ENCODE measurements at regions not wholly inside any gene's neighbourhood (a gene's known extent, or its start where the extent isn't known, plus 50 kb on each side); places are given as distances from the start of the nearest gene placed in this dataset.

GRCh38 chr13:107242138-107242537 lies 674.2 kb upstream of the ARGLU1 start:
- H3K9me3 ChIP-seq: no peaks in the 10 kb centered on the region
- no peak for DNase-seq
- no peaks in the 10 kb centered on the region for H3K4me1 ChIP-seq
- H3K27me3 ChIP-seq: no peaks in the 10 kb centered on the region
- TF ChIP-seq POLR2AphosphoS5 (IDR thresholded peaks at IDR 0.05) (no peak), CTCF (IDR thresholded peaks at IDR 0.05) (no peak), EP300 (IDR thresholded peaks at IDR 0.05) (no peak)
- no peak overlapping the region for H3K27ac ChIP-seq
- H3K4me3 ChIP-seq: no peak overlapping the region
- no peaks in the 10 kb centered on the region for H3K36me3 ChIP-seq
- intact Hi-C loops (cut with DNase I; ENCODE audit: low total_unique reads): no loop called here
- WGBS, 5 donors: 69 to 86% (median 75%) methylated on average over 6 of the region's 6 CpGs

- no peaks in the 10 kb centered on the region for H3K36me3 ChIP-seq
- H3K4me3 ChIP-seq: no peak overlapping the region
- no peak for TF ChIP-seq CTCF (IDR thresholded peaks at IDR 0.05)
- no peak for TF ChIP-seq EP300 (IDR thresholded peaks at IDR 0.05)
- no peak for TF ChIP-seq POLR2A (IDR thresholded peaks at IDR 0.05)
- TF ChIP-seq POLR2AphosphoS5 (IDR thresholded peaks at IDR 0.05): no peak
- intact Hi-C loops (cut with DNase I; ENCODE audit: low total_unique reads): no loop called here
- H3K9me3 ChIP-seq: no peaks in the 10 kb centered on the region
- 76 to 90% (median 90%) methylated on average over 7 of the region's 7 CpGs for WGBS, 5 donors
- no peak overlapping the region for H3K27ac ChIP-seq
- H3K27me3 ChIP-seq: no peaks in the 10 kb centered on the region
- no peak for DNase-seq
- H3K4me1 ChIP-seq: no peaks in the 10 kb centered on the region
Measured at GRCh38 chr13:107241381-107241780, 673.4 kb upstream of the ARGLU1 start.

GRCh38 chr13:107239213-107239612 lies 671.3 kb upstream of the ARGLU1 start:
- Histone ChIP-seq H3K4me1 (no peaks in the 10 kb centered on the region), H3K27me3 (peaks cover 0 to 6% (median 0%) of the 10 kb centered on the region in 3 donors), H3K27ac (no peak overlapping the region), H3K36me3 (no peaks in the 10 kb centered on the region), H3K4me3 (no peak overlapping the region), H3K9me3 (no peaks in the 10 kb centered on the region)
- no peak for DNase-seq
- WGBS, 5 donors: 77 to 93% (median 88%) methylated on average over 8 of the region's 8 CpGs
- TF ChIP-seq EP300 (IDR thresholded peaks at IDR 0.05) (no peak), POLR2A (IDR thresholded peaks at IDR 0.05) (no peak), POLR2AphosphoS5 (IDR thresholded peaks at IDR 0.05) (no peak), CTCF (IDR thresholded peaks at IDR 0.05) (no peak)
- intact Hi-C loops (cut with DNase I; ENCODE audit: low total_unique reads): no loop called here

GRCh38 chr13:107238262-107238981 lies 670.5 kb upstream of the ARGLU1 start:
- Histone ChIP-seq H3K36me3 (no peaks in the 10 kb centered on the region), H3K4me1 (no peaks in the 10 kb centered on the region), H3K4me3 (no peak overlapping the region), H3K9me3 (no peaks in the 10 kb centered on the region), H3K27me3 (peaks cover 0 to 6% (median 0%) of the 10 kb centered on the region in 3 donors), H3K27ac (no peak overlapping the region)
- DNase-seq: no peak
- intact Hi-C loops (cut with DNase I; ENCODE audit: low total_unique reads): no loop called here
- no peak for TF ChIP-seq EP300 (IDR thresholded peaks at IDR 0.05)
- TF ChIP-seq CTCF (IDR thresholded peaks at IDR 0.05): no peak
- TF ChIP-seq POLR2AphosphoS5 (IDR thresholded peaks at IDR 0.05): no peak
- no peak for TF ChIP-seq POLR2A (IDR thresholded peaks at IDR 0.05)
- 75 to 82% (median 80%) methylated on average over 6 of the region's 6 CpGs for WGBS, 5 donors
